Hepatocyte (in vitro differentiated cells): ENCODE measurements at regions not wholly inside any gene's neighbourhood (a gene's known extent, or its start where the extent isn't known, plus 50 kb on each side); places are given as distances from the start of the nearest gene placed in this dataset.

Source experiments
- DNase-seq: peaks from one replicate; pipeline ENCODE4 v3.0.0-alpha.2; 2016; ENCODE audit warnings: low spot score
- H2AFZ ChIP-seq: fragments of 200-600 bp; sonication (generic); 2 replicates; pipeline ENCODE4 v1.6.0; 2016; ENCODE audit warnings: antibody characterized with exemption, mild to moderate bottlenecking
- H3K27ac ChIP-seq: fragments of 200-600 bp; sonication (generic); 2 replicates; pipeline ENCODE4 v1.5.1; 2016; ENCODE audit warnings: mild to moderate bottlenecking
- H3K27me3 ChIP-seq: fragments of 200-600 bp; sonication (generic); 2 replicates; pipeline ENCODE4 v1.6.1; 2016
- H3K36me3 ChIP-seq: fragments of 200-600 bp; sonication (generic); replicated peaks from 2 replicates; pipeline ENCODE4 v1.5.1; 2016; ENCODE audit warnings: low read depth; ENCODE audit not compliant: insufficient read depth
- H3K4me1 ChIP-seq: fragments of 200-600 bp; sonication (generic); 2 replicates; pipeline ENCODE4 v1.5.1; 2016; ENCODE audit warnings: mild to moderate bottlenecking, moderate library complexity; ENCODE audit not compliant: insufficient read depth
- H3K4me2 ChIP-seq: fragments of 200-600 bp; sonication (generic); 2 replicates; pipeline ENCODE4 v1.6.0; 2016
- H3K4me3 ChIP-seq: fragments of 200-600 bp; sonication (generic); 2 replicates; pipeline ENCODE4 v1.5.1; 2016; ENCODE audit warnings: mild to moderate bottlenecking
- H3K79me2 ChIP-seq: fragments of 200-600 bp; sonication (generic); 2 replicates; pipeline ENCODE4 v1.6.0; 2017; ENCODE audit warnings: mild to moderate bottlenecking
- H3K9me2 ChIP-seq: fragments of 200-600 bp; sonication (generic); replicated peaks from 2 replicates; pipeline ENCODE4 v1.6.0; 2017; ENCODE audit warnings: mild to moderate bottlenecking; ENCODE audit not compliant: insufficient read depth
- H3K9me3 ChIP-seq: fragments of 200-600 bp; sonication (generic); 2 replicates; pipeline ENCODE4 v1.5.1; 2016; ENCODE audit warnings: low read depth, mild to moderate bottlenecking
- H4K20me1 ChIP-seq: fragments of 200-600 bp; sonication (generic); 2 replicates; pipeline ENCODE4 v1.6.0; 2016; ENCODE audit warnings: mild to moderate bottlenecking; ENCODE audit not compliant: insufficient read depth, poor library complexity, severe bottlenecking
- EZH2 ChIP-seq: fragments of 200-600 bp; sonication (generic); IDR thresholded peaks from 2 replicates; pipeline ENCODE4 v1.6.1; 2016; ENCODE audit warnings: antibody characterized with exemption, mild to moderate bottlenecking, borderline replicate concordance
- EZH2phosphoT487 ChIP-seq: fragments of 200-600 bp; sonication (generic); IDR thresholded peaks from one replicate; pipeline ENCODE4 v1.6.1; 2018; ENCODE audit warnings: antibody characterized with exemption, mild to moderate bottlenecking, low read depth, moderate library complexity; ENCODE audit not compliant: unreplicated experiment, severe bottlenecking
- WGBS: methylation state at CpG from one replicate; pipeline ENCODE4 v1.1.6; 2016; ENCODE audit warnings: low lambda C conversion rate; ENCODE audit errors: missing lambda C conversion rate; 5-methylcytosine and 5-hydroxymethylcytosine counted together
- TF ChIP-seq, protein P1 (sequence below): fragments of 200-600 bp; sonication (generic); IDR thresholded peaks from 2 replicates; pipeline ENCODE4 v1.5.1; 2016; ENCODE audit warnings: antibody characterized with exemption, mild to moderate bottlenecking; ENCODE audit not compliant: poor library complexity

DNA sequence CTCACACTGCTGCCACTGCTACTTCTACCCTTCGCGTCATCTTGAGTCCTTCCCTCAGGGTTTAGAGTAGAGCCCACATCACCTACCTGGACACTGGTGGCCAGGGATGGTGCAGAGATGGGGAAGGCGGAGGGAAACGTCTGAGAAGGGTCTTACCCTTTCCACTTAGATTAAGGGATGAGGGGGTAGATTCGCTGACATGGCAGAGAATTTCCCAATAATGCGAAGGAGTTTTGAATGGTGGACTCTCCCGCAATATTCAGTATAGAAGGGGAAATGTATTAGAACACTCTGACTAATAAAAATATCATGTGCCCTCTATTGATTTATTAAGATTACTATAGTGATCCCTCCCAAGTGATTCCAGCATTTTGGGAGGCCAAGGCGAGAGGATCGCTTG lies 209.5 kb upstream of the KIAA1217 start:
- Histone ChIP-seq H3K36me3 (no peaks in the 10 kb centered on the region), H3K4me2 (no peak overlapping the region), H3K9me2 (no peaks in the 10 kb centered on the region), H3K27me3 (no peaks in the 10 kb centered on the region), H3K9me3 (no peaks in the 10 kb centered on the region), H2AFZ (no peak overlapping the region), H3K27ac (no peak overlapping the region), H3K4me1 (no peaks in the 10 kb centered on the region), H3K4me3 (no peak overlapping the region), H3K79me2 (no peaks in the 10 kb centered on the region), H4K20me1 (no peaks in the 10 kb centered on the region)
- no peak for TF ChIP-seq EZH2
- no peak for TF ChIP-seq EZH2phosphoT487
- TF ChIP-seq, protein P1, sequence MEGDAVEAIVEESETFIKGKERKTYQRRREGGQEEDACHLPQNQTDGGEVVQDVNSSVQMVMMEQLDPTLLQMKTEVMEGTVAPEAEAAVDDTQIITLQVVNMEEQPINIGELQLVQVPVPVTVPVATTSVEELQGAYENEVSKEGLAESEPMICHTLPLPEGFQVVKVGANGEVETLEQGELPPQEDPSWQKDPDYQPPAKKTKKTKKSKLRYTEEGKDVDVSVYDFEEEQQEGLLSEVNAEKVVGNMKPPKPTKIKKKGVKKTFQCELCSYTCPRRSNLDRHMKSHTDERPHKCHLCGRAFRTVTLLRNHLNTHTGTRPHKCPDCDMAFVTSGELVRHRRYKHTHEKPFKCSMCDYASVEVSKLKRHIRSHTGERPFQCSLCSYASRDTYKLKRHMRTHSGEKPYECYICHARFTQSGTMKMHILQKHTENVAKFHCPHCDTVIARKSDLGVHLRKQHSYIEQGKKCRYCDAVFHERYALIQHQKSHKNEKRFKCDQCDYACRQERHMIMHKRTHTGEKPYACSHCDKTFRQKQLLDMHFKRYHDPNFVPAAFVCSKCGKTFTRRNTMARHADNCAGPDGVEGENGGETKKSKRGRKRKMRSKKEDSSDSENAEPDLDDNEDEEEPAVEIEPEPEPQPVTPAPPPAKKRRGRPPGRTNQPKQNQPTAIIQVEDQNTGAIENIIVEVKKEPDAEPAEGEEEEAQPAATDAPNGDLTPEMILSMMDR, result no peak
- DNase-seq, result no peak
- WGBS, result 97% methylated on average over 9 of the region's 9 CpGs

DNA sequence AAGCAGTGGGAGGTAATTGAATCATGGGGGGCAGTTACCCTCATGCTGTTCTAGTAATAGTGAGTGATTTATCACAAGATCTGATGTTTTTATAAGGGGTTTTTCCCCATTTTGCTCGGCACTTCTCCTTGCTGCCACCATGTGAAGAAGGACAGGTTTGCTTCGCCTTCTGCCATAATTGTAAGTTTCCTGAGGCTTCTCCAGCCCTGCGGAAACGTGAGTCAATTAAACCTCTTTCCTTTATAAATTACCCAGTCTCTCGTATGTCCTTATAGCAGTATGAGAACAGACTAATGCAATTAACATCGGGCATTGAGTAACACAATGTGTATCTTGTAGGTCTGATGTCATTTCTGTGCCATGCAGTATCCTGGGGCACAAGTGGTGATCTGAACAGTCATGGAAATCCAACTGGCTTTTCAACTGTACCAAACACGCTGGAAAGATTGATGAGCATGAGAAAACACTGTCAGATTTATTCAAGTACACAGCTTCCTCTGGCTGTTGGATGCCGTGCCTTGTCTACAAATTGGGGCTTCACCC lies 208.6 kb upstream of the KIAA1217 start:
- no peak overlapping the region for H3K4me2 ChIP-seq
- no peaks in the 10 kb centered on the region for H3K27me3 ChIP-seq
- H2AFZ ChIP-seq, result no peak overlapping the region
- WGBS, result 87% methylated on average over 8 of the region's 8 CpGs
- H4K20me1 ChIP-seq, result no peaks in the 10 kb centered on the region
- TF ChIP-seq EZH2phosphoT487 (no peak), EZH2 (no peak)
- TF ChIP-seq, protein P1, result no peak
- no peaks in the 10 kb centered on the region for H3K9me2 ChIP-seq
- no peaks in the 10 kb centered on the region for H3K36me3 ChIP-seq
- no peak for DNase-seq
- H3K4me1 ChIP-seq, result no peaks in the 10 kb centered on the region
- no peaks in the 10 kb centered on the region for H3K79me2 ChIP-seq
- H3K4me3 ChIP-seq, result no peak overlapping the region
- no peak overlapping the region for H3K27ac ChIP-seq
- H3K9me3 ChIP-seq, result no peaks in the 10 kb centered on the region

DNA sequence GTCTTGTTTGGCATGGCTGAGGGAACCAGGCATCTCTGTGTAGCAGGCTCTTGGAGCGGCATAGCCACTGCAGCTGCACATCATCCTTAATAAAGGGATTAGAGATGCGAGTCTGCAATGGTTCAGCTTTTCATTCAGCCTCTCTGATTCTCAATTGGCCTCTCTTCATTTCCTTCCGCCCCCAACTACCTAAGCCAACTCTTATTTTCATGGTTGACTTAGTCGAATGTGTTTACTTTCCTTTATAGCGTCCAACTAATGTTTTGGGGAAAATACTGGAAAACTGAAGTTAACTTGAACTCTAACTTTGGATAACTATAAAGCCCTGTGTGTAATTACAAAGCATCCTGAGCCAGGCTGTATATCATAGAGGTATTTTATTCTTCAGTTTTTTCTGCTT lies 202.2 kb upstream of the KIAA1217 start:
- DNase-seq, result no peak
- no peak overlapping the region for H2AFZ ChIP-seq
- no peaks in the 10 kb centered on the region for H3K27me3 ChIP-seq
- no peak overlapping the region for H3K4me2 ChIP-seq
- H3K36me3 ChIP-seq, result no peaks in the 10 kb centered on the region
- no peaks in the 10 kb centered on the region for H4K20me1 ChIP-seq
- no peak overlapping the region for H3K27ac ChIP-seq
- TF ChIP-seq, protein P1, result no peak
- no peaks in the 10 kb centered on the region for H3K9me2 ChIP-seq
- no peak overlapping the region for H3K4me3 ChIP-seq
- peaks cover 19% of the 10 kb centered on the region for H3K4me1 ChIP-seq
- 91% methylated on average over 5 of the region's 5 CpGs for WGBS
- no peaks in the 10 kb centered on the region for H3K9me3 ChIP-seq
- no peaks in the 10 kb centered on the region for H3K79me2 ChIP-seq

DNA sequence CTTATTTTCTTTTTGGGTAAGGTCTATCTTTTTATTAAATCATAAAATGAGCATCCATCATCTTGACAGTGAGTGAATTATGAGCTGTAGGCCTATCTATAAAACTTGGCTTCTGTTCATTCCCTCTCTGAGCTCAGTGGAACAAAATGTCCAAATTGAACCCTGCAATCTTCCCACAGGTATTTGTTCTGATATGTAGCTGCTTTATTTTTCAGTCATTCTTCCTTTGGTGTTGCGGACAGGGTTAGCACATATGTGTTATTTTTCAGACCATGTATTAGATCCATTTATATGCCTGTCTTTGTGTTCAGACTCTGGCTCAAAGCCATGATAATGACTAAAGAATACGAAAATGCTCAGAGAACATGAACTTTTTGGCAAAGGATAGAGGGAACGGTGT lies 201.6 kb upstream of the KIAA1217 start:
- WGBS, result 85% methylated on average over 3 of the region's 3 CpGs
- TF ChIP-seq EZH2, result no peak
- TF ChIP-seq, protein P1, result no peak
- no peak for TF ChIP-seq EZH2phosphoT487
- Histone ChIP-seq H2AFZ (no peak overlapping the region), H3K27me3 (no peaks in the 10 kb centered on the region), H3K9me3 (no peaks in the 10 kb centered on the region), H3K4me3 (no peak overlapping the region), H4K20me1 (no peaks in the 10 kb centered on the region), H3K27ac (no peak overlapping the region), H3K9me2 (no peaks in the 10 kb centered on the region), H3K4me1 (peaks cover 19% of the 10 kb centered on the region), H3K4me2 (no peak overlapping the region), H3K79me2 (no peaks in the 10 kb centered on the region), H3K36me3 (no peaks in the 10 kb centered on the region)
- no peak for DNase-seq
